K562 (cell line): ENCODE measurements at regions not wholly inside any gene's neighbourhood (a gene's known extent, or its start where the extent isn't known, plus 50 kb on each side); places are given as distances from the start of the nearest gene placed in this dataset.

Experiments
- ATAC-seq: fragments of 200-7000 bp; cut with Tn5 transposase; 3 replicates; pipeline ENCODE4 v1.9.1; 2020; ENCODE audit warnings: moderate library complexity
- BruUV-seq: library from RNA; stranded (reverse); fragments of 400-500 nt; replicated peaks from 2 replicates; lab custom pipeline; 2021; lab: Mats Ljungman, UMichigan
- CTCF ChIA-PET: fragments of 300-600 bp; formaldehyde crosslinking; extraction: SDS; loops from one replicate; lab custom pipeline; 2021; ENCODE audit warnings: low intra/inter-chr PET ratio; lab: Yijun Ruan, JAX
- POLR2A ChIA-PET: fragments of 300-600, 350-650 bp; sonication (Branson Sonifier 250); formaldehyde crosslinking; extraction: SDS; loops from one replicate; lab custom pipeline; 2021; ENCODE audit warnings: antibody characterized with exemption, inconsistent platforms; lab: Yijun Ruan, JAX
- DNase-seq, 4 experiments: peaks; one replicate each; pipeline versions ENCODE4 v3.0.0 to v3.0.0-alpha.2; 2011 to 2018; ENCODE audit warnings: low spot score in 3 of 4, mixed read lengths in 3 of 4; ENCODE audit errors: extremely low read depth in 1 of 4
- FAIRE-seq: peaks from 2 replicates; lab custom pipeline; 2011; peaks lifted over from hg19 to GRCh38; lab: Jason Lieb, UNC
- H2AFZ ChIP-seq: 2 replicates; pipeline ENCODE4 v1.6.0; 2011; ENCODE audit warnings: low read depth, low read length, control low read depth, inconsistent platforms
- H3K27ac ChIP-seq: fragments of 200-600 bp; 3 replicates; pipeline ENCODE4 v1.8.0; 2011; ENCODE audit warnings: low read depth, mild to moderate bottlenecking, control low read depth, inconsistent platforms, low read length, moderate library complexity, mixed read lengths; ENCODE audit errors: extremely low read depth
- H3K27me3 ChIP-seq, 2 experiments: fragments of 300-600 bp in 1 of 2; 2 replicates in 1 of 2; 3 replicates in 1 of 2; pipeline versions ENCODE4 v1.6.0 to v1.8.0; 2011; ENCODE audit warnings: inconsistent platforms in 2 of 2, low read length in 2 of 2, mild to moderate bottlenecking in 1 of 2, mixed read lengths in 1 of 2, moderate library complexity in 1 of 2; ENCODE audit not compliant: control insufficient read depth in 2 of 2, insufficient read depth in 2 of 2
- H3K36me3 ChIP-seq: fragments of 300-600 bp; 3 replicates; pipeline ENCODE4 v1.8.0; 2011; ENCODE audit warnings: mild to moderate bottlenecking, low read length, inconsistent platforms; ENCODE audit not compliant: control insufficient read depth, insufficient read depth
- H3K4me1 ChIP-seq, 2 experiments: fragments of 200-600 bp in 1 of 2; replicated peaks in 1 of 2; 2 replicates in 1 of 2; 3 replicates in 1 of 2; pipeline versions ENCODE4 v1.5.1 to v1.8.0; 2011; ENCODE audit warnings: inconsistent platforms in 2 of 2, low read length in 2 of 2, mild to moderate bottlenecking in 1 of 2, mixed read lengths in 1 of 2, moderate library complexity in 1 of 2; ENCODE audit not compliant: control insufficient read depth in 2 of 2, insufficient read depth in 2 of 2
- H3K4me2 ChIP-seq: 2 replicates; pipeline ENCODE4 v1.6.1; 2011; ENCODE audit warnings: low read length, control low read depth, inconsistent platforms, mixed read lengths; ENCODE audit not compliant: insufficient read depth
- H3K4me3 ChIP-seq: fragments of 200-600 bp; sonication (generic), shearing (Covaris generic); 2 replicates; pipeline ENCODE4 v1.5.1; 2016; ENCODE audit warnings: control low read depth, inconsistent platforms
- H3K79me2 ChIP-seq: fragments of 200-600 bp; 3 replicates; pipeline ENCODE4 v1.8.0; 2011; ENCODE audit warnings: low read length, inconsistent platforms; ENCODE audit not compliant: control insufficient read depth, insufficient read depth
- H3K9ac ChIP-seq, 2 experiments: 2 replicates each; pipeline versions ENCODE4 v1.6.0 to v1.6.1; 2011; ENCODE audit warnings: low read depth in 2 of 2, low read length in 2 of 2, control low read depth in 1 of 2, inconsistent platforms in 1 of 2, mild to moderate bottlenecking in 1 of 2, mixed read lengths in 1 of 2; ENCODE audit not compliant: insufficient read depth in 1 of 2
- H3K9me1 ChIP-seq: one replicate; pipeline ENCODE4 v1.6.0; 2011; ENCODE audit warnings: inconsistent platforms, mild to moderate bottlenecking, low read length, moderate library complexity; ENCODE audit not compliant: control insufficient read depth, insufficient read depth
- H3K9me3 ChIP-seq: replicated peaks from 2 replicates; pipeline ENCODE4 v1.5.1; 2011; ENCODE audit warnings: low read depth, low read length, inconsistent platforms; ENCODE audit not compliant: control insufficient read depth, insufficient read depth
- H4K20me1 ChIP-seq: replicated peaks from 2 replicates; pipeline ENCODE4 v1.6.1; 2011; ENCODE audit warnings: low read length, inconsistent platforms, mixed read lengths; ENCODE audit not compliant: control insufficient read depth, insufficient read depth
- BRCA1 ChIP-seq, 2 experiments: fragments of 450-650 bp in 1 of 2; sonication (generic) in 1 of 2; formaldehyde crosslinking in 1 of 2; IDR thresholded peaks; 2 replicates each; pipeline versions ENCODE4 v1.5.0 to v1.6.1; 2017 to 2020; ENCODE audit warnings: mild to moderate bottlenecking in 1 of 2, missing genetic modification reagents in 1 of 2
- ELF2 ChIP-seq: fragments of 250-450 bp; sonication (Bioruptor Pico); IDR thresholded peaks from 2 replicates; pipeline ENCODE4 v1.5.0; 2021; ENCODE audit warnings: mild to moderate bottlenecking
- ID3 ChIP-seq, 2 experiments: fragments of 250-450 bp in 1 of 2; fragments of 450-650 bp in 1 of 2; sonication (Bioruptor Pico) in 1 of 2; IDR thresholded peaks; 2 replicates each; pipeline versions ENCODE4 v1.6.1 to v1.8.0; 2016 to 2021; ENCODE audit warnings: mild to moderate bottlenecking in 2 of 2, moderate library complexity in 2 of 2, missing compliant biosample characterization in 1 of 2, missing genetic modification characterization in 1 of 2
- KLF13 ChIP-seq: fragments of 450-650 bp; IDR thresholded peaks from 2 replicates; pipeline ENCODE4 v1.6.1; 2016; ENCODE audit warnings: missing genetic modification characterization, low read depth, mild to moderate bottlenecking, missing compliant biosample characterization, moderate library complexity, borderline replicate concordance
- MEF2D ChIP-seq: conservative IDR thresholded peaks from 2 replicates; pipeline ENCODE4 v1.6.1; 2016; ENCODE audit warnings: low read depth, missing genetic modification characterization, missing compliant biosample characterization
- MXD1 ChIP-seq: fragments of 250-450 bp; sonication (Bioruptor Pico); IDR thresholded peaks from 2 replicates; pipeline ENCODE4 v1.8.0; 2021; ENCODE audit warnings: borderline replicate concordance, mild to moderate bottlenecking, moderate library complexity; ENCODE audit not compliant: poor library complexity, severe bottlenecking
- NR2C1 ChIP-seq, 2 experiments: fragments of 450-650 bp; IDR thresholded peaks; 2 replicates each; pipeline ENCODE4 v1.6.1; 2017; ENCODE audit warnings: mild to moderate bottlenecking in 2 of 2, antibody characterized with exemption in 1 of 2, inconsistent platforms in 1 of 2, missing compliant biosample characterization in 1 of 2, missing genetic modification characterization in 1 of 2
- PRMT5 ChIP-seq: sonication (generic); formaldehyde crosslinking; IDR thresholded peaks from 2 replicates; pipeline ENCODE4 v1.5.0; 2020; ENCODE audit warnings: missing genetic modification reagents
- RB1 ChIP-seq: fragments of 450-650 bp; IDR thresholded peaks from 2 replicates; pipeline ENCODE4 v1.6.1; 2017; ENCODE audit warnings: low read depth, mild to moderate bottlenecking
- TBL1XR1 ChIP-seq, 2 experiments: IDR thresholded peaks; 2 replicates each; pipeline ENCODE4 v1.6.1; 2012; ENCODE audit warnings: improper control_type of control experiment in 2 of 2, low read length in 2 of 2, mild to moderate bottlenecking in 1 of 2
- ZNF408 ChIP-seq: fragments of 250-450 bp; sonication (Bioruptor Pico); IDR thresholded peaks from 2 replicates; pipeline ENCODE4 v1.4.0; 2020; ENCODE audit warnings: low read depth, mild to moderate bottlenecking, moderate library complexity
- ZNF431 ChIP-seq: sonication (generic); formaldehyde crosslinking; IDR thresholded peaks from 2 replicates; pipeline ENCODE4 v1.8.0; 2022; ENCODE audit warnings: mild to moderate bottlenecking, missing genetic modification reagents
- ZNF639 ChIP-seq, 2 experiments: fragments of 200-800 bp in 1 of 2; sonication (Bioruptor generic) in 1 of 2; sonication (generic) in 1 of 2; formaldehyde crosslinking in 1 of 2; IDR thresholded peaks in 1 of 2; conservative IDR thresholded peaks in 1 of 2; 2 replicates each; pipeline versions ENCODE4 v1.5.0 to v1.6.1; 2016 to 2020; ENCODE audit warnings: missing compliant biosample characterization in 1 of 2, missing genetic modification characterization in 1 of 2, missing genetic modification reagents in 1 of 2
- WGBS: fragments of 100-300 bp; shearing (Covaris generic); methylation state at CpG from one replicate; pipeline ENCODE4 v1.1.6; 2016; ENCODE audit warnings: low coverage, mixed read lengths; ENCODE audit not compliant: insufficient coverage; ENCODE audit errors: missing lambda C conversion rate; 5-methylcytosine and 5-hydroxymethylcytosine counted together
- in situ Hi-C: fragments of 300-500 bp; cut with MboI; formaldehyde crosslinking; loops from 4 replicates; pipeline ENCODE4 v1.15.0; 2018; ENCODE audit warnings: inconsistent platforms, mixed read lengths
- intact Hi-C: fragments of 100-400 bp; cut with micrococcal nuclease; formaldehyde crosslinking; loops from 2 replicates; pipeline ENCODE4 v1.14.2; 2022

- POLR2A ChIA-PET, result no interaction called here
- H3K27me3 ChIP-seq, result no peaks in the 10 kb centered on the region
- H4K20me1 ChIP-seq, result no peaks in the 10 kb centered on the region
- TF ChIP-seq PRMT5 (CRISPR knock-in tag) (no peak), KLF13 (tag) (no peak), TBL1XR1 (IDR thresholded peaks at IDR 0.05; ENCODE audit: low read length in 2 of 2) (no peak), MEF2D (tag) (no peak), BRCA1 (IDR thresholded peaks at IDR 0.05) (no peak), BRCA1 (CRISPR knock-in tag; IDR thresholded peaks at IDR 0.05) (no peak), ID3 (CRISPR knock-in tag; IDR thresholded peaks at IDR 0.05) (no peak), ID3 (tag; IDR thresholded peaks at IDR 0.05) (no peak), NR2C1 (IDR thresholded peaks at IDR 0.05) (no peak), NR2C1 (tag; IDR thresholded peaks at IDR 0.05) (no peak), ZNF639 (CRISPR knock-in tag; conservative IDR thresholded peaks at IDR 0.05 in 1 of 2, IDR thresholded peaks at IDR 0.05 in 1 of 2) (no peak), ZNF408 (no peak), RB1 (no peak), ZNF431 (CRISPR knock-in tag) (no peak), MXD1 (CRISPR knock-in tag) (no peak), ELF2 (CRISPR knock-in tag) (no peak)
- TF ChIP-seq, all 486 proteins: peak for 0
- H2AFZ ChIP-seq, result no peak overlapping the region
- ATAC-seq (no peak), DNase-seq (no peak), FAIRE-seq (no peak)
- H3K4me2 ChIP-seq, result no peak overlapping the region
- H3K9me1 ChIP-seq, result no peaks in the 10 kb centered on the region
- H3K4me3 ChIP-seq, result no peak overlapping the region
- CTCF ChIA-PET, result no interaction called here
- no peaks in the 10 kb centered on the region for H3K9me3 ChIP-seq
- no peak overlapping the region for H3K27ac ChIP-seq
- no peaks in the 10 kb centered on the region for H3K4me1 ChIP-seq
- in situ Hi-C loops (no loop called here), intact Hi-C loops (no loop called here)
- H3K79me2 ChIP-seq, result no peaks in the 10 kb centered on the region
- no peak overlapping the region for H3K9ac ChIP-seq
- BruUV-seq, result no TSS peak
- no CpG with 5 or more reads among the region's 2 CpGs for WGBS
- H3K36me3 ChIP-seq, result no peaks in the 10 kb centered on the region
Observed at GRCh38 chr9:26171691-26172090, 493.4 kb upstream of the TUSC1 start.
